ENCODE measurements at regions not wholly inside any gene's neighbourhood (a gene's known extent, or its start where the extent isn't known, plus 50 kb on each side); places are given as distances from the start of the nearest gene placed in this dataset.

DNA sequence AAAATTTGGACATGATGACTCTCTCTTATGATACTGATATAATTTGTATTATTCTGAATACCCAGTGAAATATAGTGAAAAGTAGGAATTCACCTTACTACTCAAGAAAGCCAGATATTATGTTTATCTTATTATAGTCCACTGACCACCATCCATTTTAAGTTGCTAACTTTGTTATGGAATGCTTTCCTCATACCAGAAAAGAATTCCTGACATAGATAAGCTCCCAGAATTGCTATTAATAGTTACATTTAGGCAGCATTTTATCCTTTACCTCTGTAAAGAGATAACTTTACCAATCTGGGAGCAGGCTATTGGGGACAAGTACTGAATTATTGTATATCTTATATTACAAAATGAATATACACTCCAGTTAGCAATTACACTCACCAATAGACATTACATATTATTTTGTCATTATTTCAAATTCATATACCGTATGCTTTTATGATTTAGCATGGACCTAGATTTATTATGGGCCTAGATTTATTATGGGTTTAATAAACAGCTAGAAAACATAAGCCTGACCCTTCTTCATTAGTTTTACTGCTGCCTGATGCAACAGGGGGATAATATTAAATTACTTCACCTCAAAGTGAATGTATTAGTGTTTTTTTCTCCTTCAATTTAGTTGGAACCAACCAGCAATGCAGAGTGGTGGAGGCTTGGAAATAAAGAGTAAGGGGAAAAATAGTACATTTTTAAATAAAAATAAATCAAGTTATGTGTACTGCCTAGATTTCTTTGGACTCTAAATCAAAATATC is 1886.1 kb downstream of the PCDH9 start:
- TF ChIP-seq, protein P1, sequence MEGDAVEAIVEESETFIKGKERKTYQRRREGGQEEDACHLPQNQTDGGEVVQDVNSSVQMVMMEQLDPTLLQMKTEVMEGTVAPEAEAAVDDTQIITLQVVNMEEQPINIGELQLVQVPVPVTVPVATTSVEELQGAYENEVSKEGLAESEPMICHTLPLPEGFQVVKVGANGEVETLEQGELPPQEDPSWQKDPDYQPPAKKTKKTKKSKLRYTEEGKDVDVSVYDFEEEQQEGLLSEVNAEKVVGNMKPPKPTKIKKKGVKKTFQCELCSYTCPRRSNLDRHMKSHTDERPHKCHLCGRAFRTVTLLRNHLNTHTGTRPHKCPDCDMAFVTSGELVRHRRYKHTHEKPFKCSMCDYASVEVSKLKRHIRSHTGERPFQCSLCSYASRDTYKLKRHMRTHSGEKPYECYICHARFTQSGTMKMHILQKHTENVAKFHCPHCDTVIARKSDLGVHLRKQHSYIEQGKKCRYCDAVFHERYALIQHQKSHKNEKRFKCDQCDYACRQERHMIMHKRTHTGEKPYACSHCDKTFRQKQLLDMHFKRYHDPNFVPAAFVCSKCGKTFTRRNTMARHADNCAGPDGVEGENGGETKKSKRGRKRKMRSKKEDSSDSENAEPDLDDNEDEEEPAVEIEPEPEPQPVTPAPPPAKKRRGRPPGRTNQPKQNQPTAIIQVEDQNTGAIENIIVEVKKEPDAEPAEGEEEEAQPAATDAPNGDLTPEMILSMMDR (IDR thresholded peaks at IDR 0.05): no peak
- DNase-seq (ENCODE audit: low spot score) (no peak), ATAC-seq (ENCODE audit: low FRiP score) (no peak)

GRCh38 chr13:65342541-65343337 is 1887.4 kb downstream of the PCDH9 start:
- TF ChIP-seq, protein P1 (IDR thresholded peaks at IDR 0.05): no peak
- no peak for DNase-seq (ENCODE audit: low spot score)
- no peak for ATAC-seq (ENCODE audit: low FRiP score)

GRCh38 chr13:65339241-65339640 is 1890.9 kb downstream of the PCDH9 start:
- TF ChIP-seq, protein P1 (IDR thresholded peaks at IDR 0.05): no peak
- no peak for ATAC-seq (ENCODE audit: low FRiP score)

DNA sequence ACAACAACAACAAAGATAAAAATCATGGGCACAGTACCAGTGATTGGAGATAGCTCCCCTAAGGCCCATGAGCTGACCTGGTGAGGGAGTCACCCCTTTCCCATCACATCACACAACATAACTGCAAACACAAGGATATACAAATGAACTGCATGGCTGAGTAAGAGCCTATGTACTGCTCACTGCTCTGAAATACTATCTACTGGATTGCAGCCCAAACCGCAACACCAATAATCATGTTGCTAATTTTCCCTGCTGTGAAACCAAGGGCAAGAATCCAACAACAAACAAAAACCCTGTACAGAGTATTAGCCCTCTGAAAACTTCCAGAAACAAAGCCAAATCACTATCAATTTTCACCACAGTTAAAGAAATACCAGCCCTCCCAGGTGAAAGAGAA is 1893.2 kb downstream of the PCDH9 start:
- ATAC-seq (ENCODE audit: low FRiP score): no peak
- TF ChIP-seq, protein P1 (IDR thresholded peaks at IDR 0.05): no peak
- DNase-seq (ENCODE audit: low spot score): no peak

More at GRCh38 chr13:65339241-65339640, 1890.9 kb downstream of the PCDH9 start:
- no peak for DNase-seq (ENCODE audit: low spot score)

- DNase-seq (ENCODE audit: low spot score) (no peak), ATAC-seq (ENCODE audit: low FRiP score) (no peak)
Measured at GRCh38 chr13:65336087-65336749, 1893.9 kb downstream of the PCDH9 start.

GRCh38 chr13:65330691-65331090 is 1899.4 kb downstream of the PCDH9 start:
- DNase-seq (ENCODE audit: low spot score) (no peak), ATAC-seq (ENCODE audit: low FRiP score) (no peak)
- TF ChIP-seq, protein P1 (IDR thresholded peaks at IDR 0.05): no peak

More at GRCh38 chr13:65336087-65336749, 1893.9 kb downstream of the PCDH9 start:
- TF ChIP-seq, protein P1 (IDR thresholded peaks at IDR 0.05): no peak

All from omental fat pad (tissue), 3 donors.